HPDE6-E6E7 (cell line): ENCODE measurements at regions not wholly inside any gene's neighbourhood (a gene's known extent, or its start where the extent isn't known, plus 50 kb on each side); places are given as distances from the start of the nearest gene placed in this dataset.

Experiments
- DNase-seq: peaks from one replicate; pipeline ENCODE4 v3.0.0; 2011; ENCODE audit warnings: missing footprints; ENCODE audit errors: extremely low spot score

- DNase-seq, result no peak
Observed at GRCh38 chr9:27625751-27626150, 52.5 kb upstream of the C9orf72 start.

DNA sequence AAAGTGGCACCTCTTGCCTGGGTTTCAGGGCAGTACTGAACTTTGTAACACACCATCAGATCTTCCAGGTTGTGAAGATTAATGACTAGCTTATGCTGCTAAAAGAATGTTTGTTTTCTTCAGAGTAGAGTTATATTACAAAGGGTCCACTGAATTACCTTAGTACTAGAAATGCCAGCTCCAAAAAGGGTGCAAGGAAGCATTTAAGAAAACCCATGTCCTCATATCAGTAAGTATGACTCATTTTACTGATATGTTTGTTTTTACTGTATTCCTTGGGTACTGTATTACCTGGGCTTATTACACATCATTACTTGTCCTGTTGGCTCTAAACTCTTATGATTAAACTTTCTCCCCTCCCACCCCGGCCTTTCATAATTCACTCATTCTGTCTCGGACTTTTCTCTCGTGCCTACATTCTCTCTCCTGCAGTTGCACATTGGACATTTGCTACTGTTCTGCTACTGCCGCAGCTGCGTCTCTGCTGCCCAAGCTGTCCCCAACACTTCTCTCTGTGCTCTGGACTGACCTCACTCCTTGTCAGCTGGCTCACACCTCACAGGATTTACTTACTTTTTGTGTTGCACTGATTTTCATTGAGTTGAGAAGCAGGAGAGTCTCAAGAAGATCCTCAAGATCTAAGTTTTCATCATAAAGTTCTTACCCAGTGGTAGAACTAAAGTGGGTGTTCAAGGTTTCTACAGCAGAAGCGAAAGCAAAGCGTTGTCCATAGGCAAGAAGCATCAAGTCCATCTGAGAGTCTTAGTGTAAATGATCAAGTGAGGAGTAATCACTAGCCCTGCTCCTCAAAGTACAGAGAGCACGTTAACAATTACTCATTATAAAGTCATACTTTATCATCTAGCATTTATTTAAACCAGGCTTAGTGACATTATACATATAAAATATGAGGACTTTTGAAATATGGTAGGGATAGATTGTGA, 53.2 kb upstream of the C9orf72 start:
- peak; percentile 55 for DNase-seq

- DNase-seq, result no peak
Observed at GRCh38 chr9:27627188-27627564, 53.9 kb upstream of the C9orf72 start.

DNA sequence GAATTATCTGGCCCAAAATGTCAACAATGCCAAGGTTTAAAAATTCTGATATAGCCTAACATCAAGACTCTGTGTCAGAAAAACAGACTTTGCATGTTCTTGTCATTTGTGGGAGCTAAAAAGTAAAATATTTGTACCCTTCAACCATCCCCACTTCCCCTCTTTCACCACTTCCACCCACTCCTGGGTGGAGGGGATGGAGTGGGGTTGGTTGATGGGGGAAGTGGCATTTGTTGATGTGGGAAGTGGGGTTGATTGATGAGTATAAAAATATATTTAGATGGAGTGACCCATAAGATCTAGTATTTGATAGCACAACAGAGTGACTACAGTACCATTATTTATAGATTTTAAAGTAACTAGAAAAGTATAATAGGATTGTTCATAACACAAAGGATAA, 55.0 kb upstream of the C9orf72 start:
- DNase-seq, result no peak

DNA sequence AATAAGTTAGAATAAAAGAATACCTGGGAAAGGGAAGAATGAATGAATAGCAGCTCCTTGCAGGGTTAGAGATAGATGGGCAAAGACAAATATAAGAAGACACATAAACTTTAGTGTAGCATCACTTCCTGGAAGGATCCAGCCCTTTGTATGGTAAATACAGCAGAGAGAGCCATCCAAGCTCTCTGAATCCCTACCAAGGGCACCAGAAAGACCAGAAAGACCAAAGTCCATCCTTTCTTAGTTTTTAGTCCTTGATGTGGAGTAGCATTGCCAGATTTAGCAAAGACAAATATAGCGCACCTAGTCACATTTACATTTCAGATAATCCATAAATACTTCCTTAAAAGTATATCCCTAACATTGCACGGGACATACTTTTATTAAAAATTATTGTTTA, 56.1 kb upstream of the C9orf72 start:
- DNase-seq, result no peak

GRCh38 chr9:27632254-27632653, 59.0 kb upstream of the C9orf72 start:
- peak; percentile 46 for DNase-seq

GRCh38 chr9:27633764-27634163, 60.5 kb upstream of the C9orf72 start:
- no peak for DNase-seq

GRCh38 chr9:27634879-27635278, 61.6 kb upstream of the C9orf72 start:
- no peak for DNase-seq

DNA sequence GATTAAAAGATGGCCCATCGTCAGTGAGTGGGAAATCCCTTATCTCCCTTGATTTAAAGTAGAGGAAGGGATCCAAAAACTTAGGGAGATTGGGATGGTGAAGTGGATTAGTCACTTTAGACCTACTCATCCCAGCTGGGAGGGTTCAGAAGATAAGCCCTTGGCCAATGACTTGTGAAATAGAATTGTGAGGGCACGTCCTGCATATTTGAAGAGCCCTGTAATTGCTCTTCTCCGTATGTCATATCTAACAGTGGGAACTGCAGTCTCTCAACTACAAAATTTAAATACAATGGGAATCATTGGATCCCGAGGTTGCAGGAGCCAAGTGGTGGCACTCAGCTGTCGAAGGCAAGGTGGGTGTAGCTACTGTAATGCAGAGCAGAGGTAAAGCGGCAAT, 65.4 kb upstream of the C9orf72 start:
- DNase-seq, result no peak

DNA sequence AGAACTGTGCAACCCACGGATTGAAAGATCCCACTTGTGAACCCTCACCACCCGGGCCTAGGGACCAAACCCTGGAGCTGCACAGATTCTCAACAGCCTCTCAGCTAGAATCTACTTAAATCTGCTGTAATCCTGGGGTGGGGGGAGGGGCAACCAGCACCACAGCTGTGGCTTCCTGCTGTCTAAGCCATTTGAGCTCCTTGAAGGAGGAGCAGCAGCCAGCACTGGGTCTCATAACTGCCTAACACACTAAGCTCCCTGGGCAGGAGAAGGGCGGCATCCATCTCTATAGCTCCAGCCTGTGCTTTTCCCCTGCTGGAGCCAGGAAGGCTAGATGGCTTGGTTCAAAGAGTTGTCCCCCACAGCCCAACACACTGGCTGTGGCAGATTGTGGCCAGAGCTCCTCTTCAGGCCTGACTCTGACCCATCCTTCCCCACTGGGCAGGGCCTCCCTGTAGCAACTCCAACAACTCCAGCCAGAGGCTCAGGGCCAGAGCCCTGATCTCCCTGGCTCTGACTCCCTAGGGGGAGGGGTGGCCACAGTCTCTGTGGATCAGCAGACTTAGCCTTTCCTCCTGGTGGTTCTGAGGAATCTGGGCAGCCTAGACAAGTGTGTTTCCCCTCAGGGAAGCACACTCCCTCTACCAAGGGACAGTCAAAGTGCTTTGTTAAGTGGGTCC, 72.0 kb upstream of the C9orf72 start:
- DNase-seq, result no peak

DNA sequence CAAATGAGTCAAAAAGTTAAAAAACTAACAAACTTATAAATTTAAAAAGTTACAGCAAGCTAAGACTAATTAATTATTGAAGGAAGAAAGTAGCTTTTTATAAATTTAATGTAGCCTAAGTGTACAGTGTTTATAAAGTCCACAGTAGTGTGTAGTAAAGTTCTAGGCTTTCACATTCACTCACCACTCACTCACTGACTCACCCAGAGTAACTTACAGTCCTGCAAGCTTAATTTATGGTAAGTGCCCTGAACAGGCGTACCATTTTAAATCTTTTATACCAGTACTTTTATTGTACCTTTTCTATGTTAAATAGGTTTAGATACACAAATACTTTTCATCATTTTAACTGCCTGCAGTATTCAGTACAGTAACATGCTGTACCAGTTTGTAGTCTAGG, 80.0 kb upstream of the C9orf72 start:
- no peak for DNase-seq

- no peak for DNase-seq
Observed at GRCh38 chr9:27653957-27654356, 80.7 kb upstream of the C9orf72 start.

DNA sequence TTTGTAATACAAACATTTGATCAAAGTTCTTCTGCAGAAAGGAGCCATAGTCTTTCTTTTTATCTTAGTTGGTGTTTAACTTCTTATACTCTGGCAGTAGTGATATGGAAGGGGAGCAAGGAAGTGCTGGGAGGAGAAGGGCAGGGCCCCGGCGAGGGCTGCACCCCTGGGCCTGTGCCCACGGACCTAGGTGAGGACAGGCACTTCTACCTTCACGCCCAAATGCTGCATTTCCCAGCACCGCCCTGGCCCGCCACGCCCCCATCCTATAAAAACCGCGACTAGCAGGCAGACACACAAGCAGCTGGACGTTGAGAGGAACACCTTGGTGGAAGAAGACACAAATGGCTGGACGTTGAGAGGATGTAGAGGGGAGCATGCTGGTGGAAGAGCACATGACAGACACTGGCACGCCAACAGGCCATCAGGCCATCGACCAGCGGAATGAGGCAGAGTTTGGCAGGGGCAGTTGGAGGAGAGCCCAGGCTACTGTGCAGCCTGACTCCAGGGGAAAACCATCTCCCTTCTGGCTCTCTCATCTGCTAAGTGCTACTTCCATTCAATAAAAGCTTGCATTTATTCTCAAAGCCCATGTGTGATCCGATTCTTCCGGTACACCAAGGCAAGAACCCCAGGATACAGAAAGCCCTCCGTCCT, 81.5 kb upstream of the C9orf72 start:
- no peak for DNase-seq

- DNase-seq, result no peak
Observed at GRCh38 chr9:27655441-27655840, 82.2 kb upstream of the C9orf72 start.

DNA sequence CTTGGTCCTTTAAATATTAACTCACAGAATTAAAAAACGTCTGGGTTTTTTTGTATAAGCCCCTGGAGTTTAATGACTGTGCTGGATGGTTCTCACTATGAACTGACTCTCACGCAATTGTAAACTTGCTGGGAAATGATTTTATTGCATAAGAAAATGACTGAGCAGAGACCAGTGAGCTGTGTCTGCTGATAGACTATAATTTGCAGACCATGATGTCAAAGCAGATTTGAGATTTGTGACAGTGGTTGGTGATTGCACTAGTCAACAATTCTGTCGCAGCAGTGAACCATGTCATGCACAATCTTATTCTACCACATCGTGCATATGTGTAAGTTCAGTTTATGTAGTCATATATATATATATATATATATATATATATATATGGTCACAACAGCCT, 85.7 kb upstream of the C9orf72 start:
- no peak for DNase-seq

DNA sequence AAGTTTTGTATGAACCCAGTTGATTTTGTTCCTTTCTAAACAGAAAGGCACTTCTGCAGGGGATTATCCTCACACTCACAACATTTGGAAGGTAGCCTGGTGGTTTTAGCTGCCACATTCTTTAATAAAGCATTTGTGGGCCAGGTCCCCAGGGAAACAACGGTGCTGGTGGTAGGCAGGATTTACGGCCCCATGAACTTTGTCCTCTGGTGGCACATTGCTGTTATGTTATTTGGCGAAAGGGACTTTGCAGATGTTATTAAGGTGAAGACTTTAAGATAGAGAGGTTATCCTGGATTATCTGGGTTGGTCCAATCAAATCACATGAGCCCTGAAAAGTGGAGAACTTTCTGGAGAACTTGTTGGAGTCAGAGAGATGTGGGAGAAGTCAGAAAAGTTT, 86.3 kb upstream of the C9orf72 start:
- DNase-seq, result no peak

DNA sequence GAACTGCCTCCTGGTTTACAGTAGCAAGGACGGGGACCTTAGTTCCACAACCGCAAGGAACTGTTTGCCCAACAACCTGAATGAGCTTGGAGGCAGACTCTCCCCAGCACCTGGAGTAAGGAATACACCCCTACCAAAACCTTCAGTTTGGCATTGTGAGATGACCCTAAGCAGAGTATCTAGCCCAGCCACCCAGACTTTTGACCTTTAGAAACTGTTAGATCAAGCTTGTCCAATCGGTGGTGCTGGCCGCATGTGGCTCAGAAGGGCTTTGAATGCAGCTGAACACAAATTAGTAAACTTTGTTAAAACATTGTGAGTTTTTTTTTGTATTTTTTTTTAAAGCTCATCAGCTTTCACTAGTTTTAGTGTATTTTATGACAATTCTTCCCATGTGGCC, 86.9 kb upstream of the C9orf72 start:
- no peak for DNase-seq

- no peak for DNase-seq
Observed at GRCh38 chr9:27663526-27663925, 90.2 kb upstream of the C9orf72 start.

DNA sequence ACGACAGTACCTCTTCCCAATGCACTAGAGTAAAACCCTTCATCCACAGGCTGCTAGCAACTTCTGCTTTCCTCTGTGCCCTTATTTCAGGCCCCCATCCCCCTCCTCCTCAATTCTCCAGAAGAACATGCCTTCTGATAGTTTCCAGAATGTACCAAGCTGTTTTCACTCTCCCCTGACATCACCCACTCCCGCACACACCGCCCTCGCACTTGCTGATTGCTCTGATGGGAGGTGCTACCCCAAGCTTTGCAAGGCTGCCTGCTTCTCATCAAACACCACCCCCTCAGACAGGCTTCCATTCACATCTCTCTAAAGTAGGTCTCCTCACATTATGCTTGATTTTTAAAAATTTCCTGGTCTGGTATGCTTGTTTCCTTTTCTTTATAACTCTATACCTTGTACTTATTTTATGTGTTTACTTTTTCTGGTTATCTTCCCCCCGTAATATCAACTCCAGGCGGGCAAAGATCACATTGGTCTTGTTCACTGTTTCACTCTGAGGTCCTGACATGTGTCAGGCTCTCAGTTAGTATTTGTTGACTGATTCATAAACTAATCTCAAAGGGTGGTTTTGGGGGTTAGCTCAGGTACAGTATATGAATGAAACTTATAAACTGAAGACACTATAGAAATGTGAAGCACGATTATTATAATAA, 91.0 kb upstream of the C9orf72 start:
- DNase-seq, result no peak

DNA sequence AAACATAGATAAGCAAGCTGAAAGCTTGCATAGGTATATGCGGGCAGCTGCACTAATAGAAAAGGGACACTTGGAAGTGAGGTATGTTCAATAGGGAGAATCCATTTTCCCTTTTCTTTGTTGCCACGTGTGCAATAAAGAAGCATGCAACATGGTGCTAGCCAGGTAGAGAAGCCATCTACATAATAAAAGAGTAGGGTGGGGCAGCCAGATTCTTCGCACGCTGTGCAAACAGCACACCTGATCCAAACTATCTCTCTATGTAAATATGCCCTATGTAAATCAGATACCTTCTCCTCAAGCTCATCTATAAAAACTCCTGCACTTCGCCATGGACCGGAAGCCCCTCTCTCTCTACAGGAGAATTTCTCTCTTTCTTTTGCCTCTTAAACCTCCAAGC, 91.9 kb upstream of the C9orf72 start:
- DNase-seq, result no peak

GRCh38 chr9:27668280-27668679, 95.0 kb upstream of the C9orf72 start:
- DNase-seq, result no peak

DNA sequence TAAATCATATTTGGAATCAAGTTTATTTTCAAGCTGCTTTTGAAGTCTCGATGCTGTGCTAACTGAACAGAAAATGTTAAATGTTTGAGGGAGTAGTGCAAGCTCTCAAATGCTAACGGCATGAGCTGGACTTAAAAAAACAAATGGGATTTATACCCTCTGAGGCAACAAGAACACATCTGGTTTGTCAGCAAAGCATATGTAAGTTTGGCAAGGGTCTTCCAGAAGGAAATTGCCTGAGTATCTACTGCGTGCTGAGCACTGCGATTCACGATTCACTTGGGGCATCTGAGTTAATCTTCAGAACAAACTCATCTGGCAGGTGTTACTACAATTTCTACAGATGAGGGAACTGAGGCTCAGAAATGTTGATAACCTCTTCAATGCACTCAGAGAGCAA, 98.4 kb upstream of the C9orf72 start:
- DNase-seq, result no peak
